H1 (cell line): ENCODE measurements at regions not wholly inside any gene's neighbourhood (a gene's known extent, or its start where the extent isn't known, plus 50 kb on each side); places are given as distances from the start of the nearest gene placed in this dataset.

Experiments used
- CTCF ChIA-PET: fragments of 300-600 bp; sonication (Branson Sonifier 250); formaldehyde crosslinking; loops from one replicate; lab custom pipeline; 2021; ENCODE audit not compliant: partially characterized antibody; lab: Charles Lee
- POLR2A ChIA-PET: fragments of 300-600 bp; sonication (Branson Sonifier 250); formaldehyde crosslinking; loops from one replicate; lab custom pipeline; 2021; ENCODE audit warnings: inconsistent platforms; ENCODE audit not compliant: partially characterized antibody; lab: Charles Lee
- DNase-seq, 2 experiments: peaks; one replicate each; pipeline versions ENCODE4 v3.0.0 to v3.0.0-alpha.2; 2010 to 2022; ENCODE audit warnings: low spot score in 2 of 2, low read depth in 1 of 2, mixed read lengths in 1 of 2
- FAIRE-seq: peaks from 2 replicates; lab custom pipeline; 2011; peaks lifted over from hg19 to GRCh38; lab: Jason Lieb, UNC
- H2AFZ ChIP-seq: 2 replicates; pipeline ENCODE4 v1.8.1; 2012; ENCODE audit warnings: low read length, inconsistent platforms
- H2AK5ac ChIP-seq: 2 replicates; pipeline ENCODE4 v1.6.1; 2013; ENCODE audit warnings: low read depth, low read length
- H2BK120ac ChIP-seq: replicated peaks from 2 replicates; pipeline ENCODE3; 2013; ENCODE audit warnings: low read depth, low read length, inconsistent platforms
- H2BK12ac ChIP-seq: 2 replicates; pipeline ENCODE4 v1.6.1; 2013; ENCODE audit warnings: low read depth, low read length
- H2BK15ac ChIP-seq: 2 replicates; pipeline ENCODE4 v1.6.1; 2013; ENCODE audit warnings: low read length
- H2BK20ac ChIP-seq: 2 replicates; pipeline ENCODE4 v1.6.1; 2013; ENCODE audit warnings: low read length
- H2BK5ac ChIP-seq: 2 replicates; pipeline ENCODE4 v1.6.1; 2013; ENCODE audit warnings: low read depth, low read length
- H3K14ac ChIP-seq: 2 replicates; pipeline ENCODE4 v1.6.1; 2013; ENCODE audit warnings: inconsistent platforms; ENCODE audit not compliant: insufficient read length
- H3K18ac ChIP-seq: 2 replicates; pipeline ENCODE4 v1.6.1; 2013; ENCODE audit warnings: low read length; ENCODE audit errors: extremely low read depth
- H3K23ac ChIP-seq: 2 replicates; pipeline ENCODE4 v1.6.1; 2013; ENCODE audit warnings: inconsistent platforms; ENCODE audit not compliant: insufficient read length
- H3K23me2 ChIP-seq: 2 replicates; pipeline ENCODE4 v1.6.1; 2013; ENCODE audit warnings: low read depth, low read length
- H3K27ac ChIP-seq: 2 replicates; pipeline ENCODE4 v1.6.1; 2011; ENCODE audit warnings: low read depth, low read length, inconsistent platforms
- H3K27me3 ChIP-seq, 4 experiments: replicated peaks in 1 of 4; 1 replicate in 1 of 4; 2 replicates in 3 of 4; pipeline versions ENCODE4 v1.6.1 to v1.8.1; 2011 to 2013; ENCODE audit warnings: low read length in 3 of 4, mild to moderate bottlenecking in 3 of 4, inconsistent platforms in 2 of 4, mixed read lengths in 2 of 4, moderate library complexity in 1 of 4; ENCODE audit not compliant: control insufficient read depth in 3 of 4, insufficient read depth in 3 of 4; ENCODE audit errors: extremely low read depth in 1 of 4
- H3K36me3 ChIP-seq, 4 experiments: 2 replicates each; pipeline versions ENCODE4 v1.6.1 to v1.8.1; 2011 to 2013; ENCODE audit warnings: mild to moderate bottlenecking in 4 of 4, low read length in 3 of 4, moderate library complexity in 2 of 4, control low read depth in 1 of 4, inconsistent platforms in 1 of 4; ENCODE audit not compliant: insufficient read depth in 4 of 4, control insufficient read depth in 2 of 4
- H3K4ac ChIP-seq: replicated peaks from 2 replicates; pipeline ENCODE3; 2013; ENCODE audit warnings: low read length, low read depth, mixed read lengths, inconsistent platforms; ENCODE audit not compliant: insufficient read length
- H3K4me1 ChIP-seq, 4 experiments: replicated peaks in 1 of 4; 1 replicate in 1 of 4; 2 replicates in 3 of 4; pipeline versions ENCODE4 v1.6.1 to v1.8.1; 2011 to 2013; ENCODE audit warnings: low read length in 3 of 4, inconsistent platforms in 2 of 4, mixed read lengths in 1 of 4; ENCODE audit not compliant: insufficient read depth in 4 of 4, control insufficient read depth in 3 of 4
- H3K4me2 ChIP-seq, 2 experiments: 2 replicates each; pipeline versions ENCODE4 v1.6.1 to v1.8.1; 2011 to 2013; ENCODE audit warnings: low read depth in 2 of 2, low read length in 2 of 2, control low read depth in 1 of 2, inconsistent platforms in 1 of 2, mild to moderate bottlenecking in 1 of 2; ENCODE audit not compliant: insufficient read depth in 1 of 2
- H3K4me3 ChIP-seq, 4 experiments: fragments of 200-600, 300-600 bp in 1 of 4; sonication (generic), shearing (Covaris generic), sonication (Bioruptor Twin) in 1 of 4; 2 replicates each; pipeline versions ENCODE4 v1.5.1 to v1.8.1; 2011 to 2016; ENCODE audit warnings: low read length in 4 of 4, low read depth in 3 of 4, control low read depth in 2 of 4, inconsistent platforms in 2 of 4, mild to moderate bottlenecking in 2 of 4, mixed read lengths in 1 of 4, moderate library complexity in 1 of 4; ENCODE audit not compliant: insufficient read depth in 2 of 4; ENCODE audit errors: extremely low read depth in 1 of 4
- H3K56ac ChIP-seq: replicated peaks from 2 replicates; pipeline ENCODE3; 2013; ENCODE audit warnings: low read depth, mild to moderate bottlenecking, mixed read lengths, low read length, inconsistent platforms; ENCODE audit not compliant: insufficient read length
- H3K79me1 ChIP-seq: 2 replicates; pipeline ENCODE4 v1.6.1; 2013; ENCODE audit warnings: low read depth, low read length, control low read depth
- H3K79me2 ChIP-seq, 2 experiments: 2 replicates each; pipeline versions ENCODE4 v1.6.1 to v1.8.1; 2012 to 2013; ENCODE audit warnings: low read length in 2 of 2, mild to moderate bottlenecking in 2 of 2, inconsistent platforms in 1 of 2; ENCODE audit not compliant: insufficient read depth in 2 of 2, control insufficient read depth in 1 of 2
- H3K9ac ChIP-seq, 4 experiments: replicated peaks in 1 of 4; 1 replicate in 1 of 4; 2 replicates in 3 of 4; pipeline versions ENCODE4 v1.6.1 to v1.8.1; 2011 to 2013; ENCODE audit warnings: low read depth in 3 of 4, low read length in 3 of 4, control low read depth in 2 of 4, mild to moderate bottlenecking in 2 of 4, moderate library complexity in 2 of 4, inconsistent platforms in 1 of 4; ENCODE audit errors: extremely low read depth in 1 of 4
- H3K9me3 ChIP-seq, 2 experiments: 2 replicates each; pipeline versions ENCODE4 v1.6.1 to v1.8.1; 2012 to 2013; ENCODE audit warnings: mild to moderate bottlenecking in 2 of 2, moderate library complexity in 2 of 2, control low read depth in 1 of 2, inconsistent platforms in 1 of 2, low read depth in 1 of 2, low read length in 1 of 2, mixed read lengths in 1 of 2; ENCODE audit not compliant: insufficient read depth in 2 of 2
- H4K20me1 ChIP-seq, 2 experiments: replicated peaks in 1 of 2; 2 replicates each; pipeline versions ENCODE3 to v1.8.1; 2011 to 2013; ENCODE audit warnings: inconsistent platforms in 2 of 2, low read length in 2 of 2, mild to moderate bottlenecking in 1 of 2; ENCODE audit not compliant: insufficient read depth in 2 of 2, control insufficient read depth in 1 of 2
- H4K5ac ChIP-seq: 2 replicates; pipeline ENCODE4 v1.6.1; 2013; ENCODE audit warnings: low read length, low read depth, mixed read lengths, inconsistent platforms; ENCODE audit not compliant: insufficient read length
- H4K8ac ChIP-seq: 2 replicates; pipeline ENCODE4 v1.8.0; 2013; ENCODE audit warnings: mild to moderate bottlenecking, moderate library complexity, low read length, inconsistent platforms; ENCODE audit not compliant: insufficient read depth; ENCODE audit errors: extremely low read depth
- H4K91ac ChIP-seq: replicated peaks from 2 replicates; pipeline ENCODE3; 2013; ENCODE audit warnings: low read length, mixed read lengths, inconsistent platforms; ENCODE audit not compliant: insufficient read length
- BACH1 ChIP-seq: IDR thresholded peaks from 2 replicates; pipeline ENCODE4 v1.6.1; 2012; ENCODE audit warnings: low read length, improper control_type of control experiment
- whole genome bisulfite sequencing, 2 experiments: shearing (Covaris generic) in 1 of 2; methylation state at CpG; one replicate each; pipeline versions ENCODE4 v1.1.6 to v1.1.7; 2013 to 2015; ENCODE audit warnings: low lambda C conversion rate in 2 of 2, mixed read lengths in 2 of 2, inconsistent platforms in 1 of 2, low coverage in 1 of 2, missing lambda C conversion rate in 1 of 2; ENCODE audit not compliant: insufficient replicate concordance in 2 of 2, insufficient coverage in 1 of 2, insufficient read length in 1 of 2; ENCODE audit errors: extremely low coverage in 1 of 2, missing lambda C conversion rate in 1 of 2; 5-methylcytosine and 5-hydroxymethylcytosine counted together

- no peak overlapping the region for H3K4ac ChIP-seq
- CTCF ChIA-PET = interaction anchor here (0.6 kb wide), 1 partner anchor 189 kb away, joined by 3 read pairs; no protein-coding TSS in a partner anchor
- H3K4me3 ChIP-seq = no peak overlapping the region
- H2BK15ac ChIP-seq = no peak overlapping the region
- no peak overlapping the region for H2AK5ac ChIP-seq
- H4K8ac ChIP-seq = no peak overlapping the region
- H3K36me3 ChIP-seq = no peaks in the 10 kb centered on the region
- H3K56ac ChIP-seq = no peak overlapping the region
- no peak for TF ChIP-seq BACH1
- TF ChIP-seq, all 59 proteins: peak for 0
- Histone ChIP-seq H2BK120ac (no peak overlapping the region), H3K79me1 (no peaks in the 10 kb centered on the region), H3K18ac (no peak overlapping the region), H3K27me3 (no peaks in the 10 kb centered on the region), H2BK12ac (no peak overlapping the region), H3K4me2 (no peak overlapping the region), H4K20me1 (peaks cover 0 to under 1% of the 10 kb centered on the region in 2 experiments), H2BK5ac (no peak overlapping the region), H3K9ac (no peak overlapping the region), H3K14ac (no peak overlapping the region), H3K23me2 (no peaks in the 10 kb centered on the region), H3K9me3 (no peaks in the 10 kb centered on the region), H4K5ac (no peak overlapping the region), H2AFZ (no peak overlapping the region), H4K91ac (no peak overlapping the region), H3K23ac (no peak overlapping the region), H3K27ac (no peak overlapping the region), H3K79me2 (no peaks in the 10 kb centered on the region), H2BK20ac (no peak overlapping the region), H3K4me1 (no peaks in the 10 kb centered on the region)
- DNase-seq = no peak
- 91% methylated on average over 7 of the region's 7 CpGs; no CpG with 5 or more reads in 1 of the 2 experiments for WGBS, 2 experiments
- no peak for FAIRE-seq
- POLR2A ChIA-PET = no interaction called here
These were observed 185.6 kb upstream of the SALL3 start for GRCh38 chr18:78794071-78794430.
